Activated CD4-positive, alpha-beta T cell treated with anti-CD3 and anti-CD28 coated beads, Interleukin-2, amount 50 U/mL, for 48 hours (primary cell): ENCODE measurements at regions not wholly inside any gene's neighbourhood (a gene's known extent, or its start where the extent isn't known, plus 50 kb on each side); places are given as distances from the start of the nearest gene placed in this dataset.

Experiments used
- DNase-seq, 2 experiments: peaks; one replicate each; pipeline ENCODE4 v3.0.0-alpha.2; 2020

- DNase-seq, result no peak
Observed at GRCh38 chr20:58138395-58138794, 90.1 kb downstream of the ANKRD60 start.

GRCh38 chr20:58137651-58138265 is 90.7 kb downstream of the ANKRD60 start:
- DNase-seq, result no peak

GRCh38 chr20:58137236-58137635 is 91.2 kb downstream of the ANKRD60 start:
- no peak for DNase-seq

GRCh38 chr20:58136149-58136484 is 92.3 kb downstream of the ANKRD60 start:
- no peak for DNase-seq

- no peak for DNase-seq
Observed at GRCh38 chr20:58135441-58136148, 92.9 kb downstream of the ANKRD60 start.

GRCh38 chr20:58133020-58133808 is 95.2 kb downstream of the ANKRD60 start:
- DNase-seq, result no peak

- no peak for DNase-seq
Observed at GRCh38 chr20:58131551-58132142, 96.8 kb downstream of the ANKRD60 start.

GRCh38 chr20:58131151-58131550 is 97.3 kb downstream of the ANKRD60 start:
- no peak for DNase-seq

GRCh38 chr20:58130581-58130980 is 97.9 kb downstream of the ANKRD60 start:
- no peak for DNase-seq

- no peak for DNase-seq
Observed at GRCh38 chr20:58130156-58130555, 98.3 kb downstream of the ANKRD60 start.

- DNase-seq, result no peak
Observed at GRCh38 chr20:58129721-58130151, 98.7 kb downstream of the ANKRD60 start.

- DNase-seq, result no peak
Observed at GRCh38 chr20:58128635-58129625, 99.5 kb downstream of the ANKRD60 start.

GRCh38 chr20:58127701-58128111 is 100.7 kb downstream of the ANKRD60 start:
- DNase-seq, result peak in 1 of 2 experiments; percentile 20

- DNase-seq, result no peak
Observed at GRCh38 chr20:58125726-58126125, 102.7 kb downstream of the ANKRD60 start.

- DNase-seq, result no peak
Observed at GRCh38 chr20:58117944-58118343, 110.5 kb downstream of the ANKRD60 start.

GRCh38 chr20:58116505-58116904 is 111.9 kb downstream of the ANKRD60 start:
- DNase-seq, result no peak

GRCh38 chr20:58113716-58114115 is 114.7 kb downstream of the ANKRD60 start:
- no peak for DNase-seq

GRCh38 chr20:58112017-58112781 is 116.3 kb downstream of the ANKRD60 start:
- no peak for DNase-seq

- no peak for DNase-seq
Observed at GRCh38 chr20:58111310-58112016, 117.0 kb downstream of the ANKRD60 start.

GRCh38 chr20:58109918-58110635 is 118.4 kb downstream of the ANKRD60 start:
- DNase-seq, result no peak
